ENCODE measurements at regions not wholly inside any gene's neighbourhood (a gene's known extent, or its start where the extent isn't known, plus 50 kb on each side); places are given as distances from the start of the nearest gene placed in this dataset.
"Not testable (repeated sequence)": the region's sequence is repeated elsewhere in the genome, so short reads cannot be mapped to it uniquely, and the experiment has no call there.

DNA sequence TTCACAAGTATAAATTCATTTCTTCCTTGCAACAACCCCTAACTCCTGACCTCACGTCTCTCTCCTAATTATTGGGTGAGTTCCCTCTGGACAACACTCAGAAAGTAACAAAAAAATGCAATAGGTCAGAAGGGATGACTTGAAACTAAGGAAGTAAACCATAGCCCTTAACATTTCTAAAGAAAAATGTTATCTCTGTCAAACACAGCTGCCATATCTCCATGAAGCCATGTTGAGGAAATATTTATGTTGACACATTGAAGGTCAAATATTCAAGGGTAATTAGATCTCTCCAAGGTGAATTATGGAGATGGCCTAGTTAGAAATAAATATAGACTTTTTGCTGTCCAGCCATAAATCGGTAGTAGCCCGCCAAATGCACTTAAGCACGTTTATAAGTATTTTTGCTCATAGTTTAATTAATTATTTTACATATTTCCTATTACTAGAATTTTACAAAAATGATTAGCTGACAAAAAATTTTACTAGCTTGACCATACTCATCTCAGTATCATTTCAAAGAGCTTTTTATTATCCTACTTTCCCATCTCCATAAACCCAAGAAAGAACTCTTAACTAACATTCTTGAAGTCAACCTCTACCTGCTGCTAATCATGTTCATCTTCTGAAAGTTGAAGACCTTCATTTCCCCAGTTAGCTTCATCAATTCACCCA lies 160.1 kb upstream of the PKN2 start:
- no peak for DNase-seq

DNA sequence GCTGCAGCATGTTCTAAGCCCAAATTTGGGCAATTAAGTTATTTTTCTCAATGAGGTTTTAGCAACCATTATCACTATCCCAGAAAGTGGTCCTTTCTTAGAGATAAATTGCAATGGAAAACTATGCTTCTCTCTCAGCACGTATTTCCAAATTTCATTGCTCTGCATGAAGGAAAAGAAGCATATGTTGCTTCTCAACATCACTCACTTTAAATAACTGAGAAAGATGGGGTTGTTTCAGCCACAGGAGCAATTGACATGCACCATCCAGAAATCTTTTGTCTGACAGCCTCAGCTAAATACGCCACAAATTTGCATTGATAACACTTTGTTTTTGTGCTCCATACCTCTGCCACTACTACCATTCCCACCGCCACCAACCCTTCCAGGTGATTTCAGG lies 157.6 kb upstream of the PKN2 start:
- DNase-seq = no peak

DNA sequence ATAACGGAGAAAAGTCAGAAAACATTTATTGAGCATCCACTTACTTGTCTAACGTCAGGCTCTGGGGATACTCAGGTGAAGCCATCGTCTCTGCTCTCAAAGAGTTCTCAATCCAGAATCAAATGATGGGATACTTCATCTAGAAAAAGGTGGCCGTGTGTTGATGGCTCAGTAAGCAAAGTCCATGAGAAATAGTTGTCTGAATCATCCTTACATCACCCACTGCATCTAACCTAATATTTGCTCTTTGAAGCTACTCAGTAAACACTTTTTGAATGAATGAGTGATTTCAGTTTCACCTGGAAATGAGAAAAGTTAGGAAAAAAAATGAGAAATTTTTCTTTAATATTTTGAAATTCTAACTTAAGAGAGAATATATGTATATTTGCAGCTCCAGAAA lies 155.3 kb upstream of the PKN2 start:
- DNase-seq = no peak

DNA sequence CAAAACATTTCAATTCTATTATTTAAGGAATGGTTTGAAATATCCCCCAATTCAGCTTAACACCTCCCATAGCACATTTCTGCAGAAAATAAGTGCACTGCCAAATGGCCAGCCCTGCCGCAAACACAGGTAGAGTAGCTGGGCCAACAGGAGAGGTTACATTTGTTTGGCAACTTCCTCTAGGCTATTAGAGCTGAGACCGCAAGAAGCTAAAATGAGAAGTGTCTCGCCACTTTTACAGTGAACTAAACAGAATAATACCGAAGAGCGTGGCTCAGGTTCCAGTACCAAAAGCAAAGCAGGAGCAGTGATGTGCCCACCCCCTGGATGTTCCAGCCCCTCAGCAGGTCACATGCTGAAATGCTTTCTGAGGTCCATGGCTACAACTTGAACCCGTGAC lies 154.5 kb upstream of the PKN2 start:
- DNase-seq = no peak

DNA sequence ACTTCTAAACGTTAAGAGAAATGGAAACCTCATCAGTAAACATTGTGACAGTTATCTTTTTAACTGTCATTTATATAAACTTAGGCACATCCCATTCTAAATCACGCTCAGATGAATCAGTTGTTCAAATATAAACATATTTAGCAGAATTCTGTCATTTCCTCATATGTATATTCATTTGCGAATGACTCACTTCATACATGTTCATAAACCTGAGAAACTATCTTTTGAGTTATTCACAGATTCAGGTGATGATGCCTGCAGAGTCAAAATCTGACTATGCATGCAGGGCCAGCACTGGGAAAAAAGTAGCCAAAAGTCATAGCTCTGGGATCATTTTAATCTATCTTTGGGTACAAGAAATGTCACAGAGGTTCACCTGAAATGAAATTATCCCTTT lies 153.8 kb upstream of the PKN2 start:
- no peak for DNase-seq

DNA sequence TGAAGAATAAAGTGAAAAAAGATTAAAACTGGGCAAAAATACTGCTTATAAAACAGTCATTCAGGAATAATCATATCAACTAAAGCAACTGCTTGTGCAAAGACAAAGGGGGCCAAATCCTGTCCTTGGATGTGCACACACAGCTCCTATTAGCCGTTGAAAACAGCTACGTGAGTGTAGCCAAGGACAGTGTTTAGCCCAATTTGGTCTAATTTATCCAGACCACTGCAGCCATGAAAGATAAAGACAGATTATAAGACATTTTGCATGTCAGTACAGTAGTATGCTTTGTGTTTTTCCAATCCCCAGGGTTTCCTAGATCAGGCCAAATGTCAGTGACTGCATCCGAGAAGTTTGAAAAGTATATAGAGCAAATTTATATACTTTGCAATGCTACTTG lies 146.3 kb upstream of the PKN2 start:
- no peak for DNase-seq

DNA sequence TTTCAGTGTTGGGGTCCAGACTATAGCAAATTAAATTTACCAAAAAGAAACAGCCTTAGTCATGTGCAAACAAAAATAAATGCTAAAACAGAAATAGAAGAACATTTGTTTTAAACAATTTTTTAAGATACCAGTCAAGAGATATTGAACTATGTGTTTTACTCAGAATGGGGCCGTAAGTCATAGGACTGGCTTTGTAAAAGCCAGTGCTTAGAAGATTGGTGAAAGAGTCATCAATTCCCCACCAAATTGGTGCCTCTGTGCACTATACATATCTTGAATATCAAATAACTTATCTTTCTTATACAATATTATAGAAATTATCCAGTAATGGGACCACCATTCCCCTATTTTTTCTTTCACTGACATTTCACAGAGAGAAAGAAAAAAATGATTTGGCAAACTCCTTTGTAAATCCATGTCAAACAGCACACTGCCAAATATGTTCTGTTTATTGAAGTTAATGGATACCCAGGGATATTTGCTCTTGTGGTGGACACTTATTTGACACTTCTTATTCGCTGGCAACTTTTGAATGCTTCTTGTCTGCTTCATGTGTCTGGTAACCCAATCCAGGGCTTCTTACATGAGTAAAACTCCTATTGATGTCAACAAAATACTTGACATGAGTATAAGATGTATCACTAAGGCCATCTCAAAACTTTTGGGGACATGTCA lies 145.7 kb upstream of the PKN2 start:
- no peak for DNase-seq

DNA sequence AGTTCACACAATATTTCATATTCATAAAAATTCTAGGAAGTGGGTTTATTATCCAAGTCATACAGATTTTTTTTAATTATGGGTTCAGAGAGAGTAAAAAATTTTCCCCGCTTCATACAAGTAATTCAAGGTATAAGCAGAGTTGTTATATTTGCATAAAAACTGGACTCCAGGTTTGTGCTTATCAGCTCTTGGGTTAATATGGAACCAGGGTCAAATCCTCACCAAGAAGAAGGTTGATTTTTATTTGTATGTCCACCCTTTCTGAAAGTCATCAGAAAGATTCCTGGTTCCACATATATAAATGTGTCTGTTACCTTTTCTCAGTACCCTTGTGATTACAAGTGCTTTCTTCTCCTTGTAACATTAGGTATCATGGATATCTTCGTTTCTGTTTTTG lies 143.8 kb upstream of the PKN2 start:
- DNase-seq = no peak

DNA sequence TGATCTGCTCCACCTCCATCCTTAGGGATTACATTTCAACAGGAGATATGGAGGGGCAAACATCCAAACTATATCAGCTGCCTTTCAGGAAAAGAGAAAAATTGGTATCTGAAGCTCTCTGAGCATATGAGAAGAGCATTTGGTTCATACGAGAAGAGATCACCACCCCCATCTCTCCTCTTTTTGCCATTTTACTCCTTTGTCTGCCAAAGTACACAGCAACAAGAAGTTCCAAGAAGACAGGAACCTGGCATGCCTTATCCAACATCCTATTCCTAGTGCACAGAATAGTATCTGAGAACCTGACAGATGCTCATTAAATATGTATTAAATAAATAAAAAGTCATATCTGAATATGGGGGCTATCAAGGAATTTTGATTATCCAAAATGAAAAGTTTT lies 142.5 kb upstream of the PKN2 start:
- no peak for DNase-seq

DNA sequence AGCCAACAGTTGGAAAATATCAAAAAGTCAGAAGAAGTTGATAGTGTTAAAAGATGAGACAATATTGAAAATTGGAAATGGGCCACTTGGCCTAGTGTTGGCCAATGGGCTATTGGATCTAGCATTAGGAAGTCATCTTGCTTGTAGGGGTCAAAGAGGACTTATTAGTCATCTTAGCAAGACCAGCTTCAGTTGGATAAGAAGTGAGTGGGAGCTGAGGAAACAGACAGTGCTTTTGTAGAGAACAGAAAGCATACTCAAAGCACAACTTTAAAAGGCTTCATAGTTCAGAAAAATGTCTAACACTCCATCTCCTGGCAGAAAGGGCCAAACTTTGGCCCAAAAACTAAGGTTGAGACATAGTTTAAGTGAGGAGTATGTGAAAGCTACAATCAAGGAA lies 139.9 kb upstream of the PKN2 start:
- DNase-seq = no peak

DNA sequence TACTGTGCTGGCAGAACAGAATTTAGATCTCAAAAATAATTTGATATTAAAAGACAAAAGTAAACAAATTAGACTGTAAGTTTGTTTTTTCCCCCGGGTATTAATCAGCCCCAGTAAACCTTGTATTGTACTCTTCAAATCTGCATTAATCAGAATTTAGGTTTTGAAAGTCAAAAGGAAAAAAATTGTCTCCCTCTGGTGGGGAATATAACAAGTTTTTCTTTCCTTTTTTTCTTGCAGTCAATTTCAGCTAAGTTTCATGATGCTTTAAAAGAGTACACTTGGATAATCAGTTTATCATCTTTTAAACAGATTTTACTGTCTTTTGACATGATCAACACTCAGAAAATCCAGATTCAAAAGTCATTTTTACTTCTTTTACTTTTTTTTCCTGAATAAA lies 134.5 kb upstream of the PKN2 start:
- DNase-seq = no peak

DNA sequence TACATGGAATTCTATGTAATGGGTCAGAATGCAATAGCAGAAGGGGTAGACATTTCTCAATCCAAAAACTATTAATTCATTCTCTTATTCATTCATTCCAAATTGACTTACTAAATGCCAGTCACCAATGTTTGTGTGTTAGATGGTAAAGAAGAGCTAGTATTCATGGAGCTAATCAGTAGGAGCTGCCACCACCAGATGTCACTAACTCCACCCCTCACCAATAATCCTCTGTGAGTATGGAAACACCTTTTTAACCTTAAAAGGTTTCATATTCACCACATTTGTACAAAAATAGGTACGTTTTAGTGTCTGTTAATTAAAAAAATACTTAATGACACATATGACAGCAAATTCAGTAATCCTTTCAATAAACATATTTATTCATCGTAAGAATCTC lies 131.8 kb upstream of the PKN2 start:
- DNase-seq = no peak

DNA sequence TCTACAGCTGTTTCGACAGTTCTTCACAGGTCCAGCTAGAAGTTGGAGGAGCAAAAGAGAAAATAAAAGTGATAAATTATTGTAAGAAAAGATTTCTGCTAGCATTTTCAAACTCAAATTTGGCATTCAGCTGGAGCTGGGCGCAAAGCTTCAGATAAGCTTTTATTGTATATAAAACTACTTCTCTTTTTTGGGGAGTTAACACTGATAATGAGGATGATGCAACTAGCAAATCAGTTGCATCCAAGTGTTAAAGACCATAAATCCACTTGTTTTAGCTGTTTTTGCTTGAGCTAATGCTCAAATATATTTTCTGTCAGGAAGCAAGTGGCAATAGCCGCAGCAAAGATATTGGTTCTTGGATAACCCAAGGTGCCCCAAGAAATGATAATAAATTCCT lies 127.1 kb upstream of the PKN2 start:
- DNase-seq = no peak

DNA sequence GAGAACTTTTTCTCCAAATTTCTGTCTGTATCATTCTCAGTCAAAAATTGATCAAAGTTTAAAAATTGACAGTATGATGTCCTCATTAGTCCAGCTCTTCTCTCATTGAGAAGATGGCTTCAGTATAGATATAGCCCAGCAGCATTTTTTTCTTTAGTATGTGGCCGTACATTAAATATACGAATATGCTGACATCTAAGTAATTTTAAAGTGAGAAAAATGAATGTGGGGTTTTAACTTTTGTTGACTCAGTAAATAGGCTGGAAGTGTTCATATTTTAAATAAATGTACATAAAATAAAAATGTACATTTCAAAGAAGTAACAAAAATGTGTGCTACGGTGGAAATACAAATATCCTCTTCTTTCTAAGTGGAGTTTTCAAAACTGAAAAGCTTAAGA lies 123.5 kb upstream of the PKN2 start:
- no peak for DNase-seq

DNA sequence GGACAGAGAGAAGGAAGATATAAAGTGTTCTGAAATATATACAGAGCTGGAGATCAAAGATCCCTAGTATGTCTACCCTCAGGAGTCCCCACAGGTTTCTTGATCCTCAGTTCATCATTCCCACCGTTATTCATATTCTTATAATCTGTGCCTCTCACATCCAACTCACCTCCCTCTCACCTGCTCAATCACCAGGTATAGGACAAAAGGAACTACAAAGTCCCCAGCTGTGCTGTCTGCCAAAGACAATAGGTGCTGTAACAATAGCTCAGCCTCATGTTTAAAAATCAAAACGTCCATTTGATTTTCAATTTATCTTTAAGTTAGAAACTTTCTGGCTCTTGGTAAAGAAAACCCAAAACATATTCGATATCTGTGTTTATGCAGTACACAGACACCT lies 121.1 kb upstream of the PKN2 start:
- no peak for DNase-seq

DNA sequence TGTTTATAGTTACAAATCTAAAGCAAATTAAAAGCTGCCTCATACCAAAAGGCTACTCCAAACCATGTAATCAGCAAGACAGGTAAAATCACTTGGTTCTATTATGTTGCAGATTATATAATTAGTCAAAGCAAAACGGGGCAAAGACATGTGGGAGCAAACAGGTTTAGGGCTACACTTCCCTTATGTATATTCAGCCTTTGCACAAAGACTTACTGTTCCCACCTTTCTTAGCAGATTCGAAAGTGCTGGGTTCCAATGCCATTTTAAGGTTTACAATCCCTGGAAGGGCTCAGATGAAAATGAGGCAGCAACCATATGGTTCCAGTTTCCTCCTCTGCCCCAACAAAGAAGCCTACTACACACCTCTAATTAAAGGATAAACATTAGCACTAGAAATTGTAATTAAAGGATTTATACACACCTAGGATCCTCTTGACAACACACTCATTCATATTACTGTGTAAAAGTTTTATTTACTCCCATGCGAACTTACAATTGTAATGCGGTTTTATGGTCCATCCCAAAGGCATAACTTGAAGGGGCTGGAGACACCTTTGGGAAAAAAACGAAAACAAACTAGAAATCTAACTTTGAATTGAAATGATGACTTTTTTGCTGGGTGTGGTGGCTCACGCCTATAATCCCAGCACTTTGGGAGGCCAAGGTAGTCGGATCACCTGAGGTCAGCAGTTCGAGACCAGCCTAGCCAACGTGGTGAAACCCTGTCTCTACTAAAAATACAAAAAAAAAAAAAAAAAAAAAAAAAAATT lies 117.3 kb upstream of the PKN2 start:
- no peak for DNase-seq

DNA sequence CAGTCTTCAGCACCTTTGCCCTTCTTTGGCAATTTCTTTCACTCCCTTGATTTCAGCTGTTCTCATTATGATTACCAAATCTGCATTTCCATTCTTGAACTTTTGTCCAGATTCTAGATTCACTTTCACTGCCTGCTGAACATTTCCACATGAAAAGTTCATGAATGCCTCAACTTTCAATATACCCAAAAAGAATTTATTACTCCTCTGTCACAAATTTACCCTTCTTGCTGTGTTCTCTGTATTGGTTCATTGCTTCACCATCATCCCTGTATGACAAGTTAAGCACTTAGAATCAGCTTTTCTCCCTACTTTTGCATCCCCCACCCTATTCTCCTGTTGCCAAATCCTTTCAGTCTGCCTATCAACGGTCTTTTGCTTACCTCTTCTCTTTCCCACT lies 112.6 kb upstream of the PKN2 start:
- DNase-seq = no peak

DNA sequence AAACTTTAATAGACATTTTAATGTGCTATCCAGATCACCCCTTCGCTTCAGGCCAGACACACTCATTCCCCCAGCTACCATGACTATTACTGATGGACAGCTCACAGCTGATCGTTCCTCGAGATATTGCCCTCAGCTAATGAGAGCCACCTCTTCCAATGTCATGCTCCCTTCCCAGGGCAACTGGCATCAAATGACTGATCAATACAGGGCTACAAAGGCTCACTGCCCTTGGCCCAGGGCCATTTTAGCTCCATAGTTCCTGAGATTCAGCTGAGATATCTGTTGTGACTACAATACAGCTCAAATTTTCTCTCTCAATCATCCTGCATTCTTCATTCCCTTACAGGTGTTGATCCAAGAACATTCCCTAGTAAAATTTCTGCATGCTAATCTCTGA lies 104.5 kb upstream of the PKN2 start:
- no peak for DNase-seq

DNA sequence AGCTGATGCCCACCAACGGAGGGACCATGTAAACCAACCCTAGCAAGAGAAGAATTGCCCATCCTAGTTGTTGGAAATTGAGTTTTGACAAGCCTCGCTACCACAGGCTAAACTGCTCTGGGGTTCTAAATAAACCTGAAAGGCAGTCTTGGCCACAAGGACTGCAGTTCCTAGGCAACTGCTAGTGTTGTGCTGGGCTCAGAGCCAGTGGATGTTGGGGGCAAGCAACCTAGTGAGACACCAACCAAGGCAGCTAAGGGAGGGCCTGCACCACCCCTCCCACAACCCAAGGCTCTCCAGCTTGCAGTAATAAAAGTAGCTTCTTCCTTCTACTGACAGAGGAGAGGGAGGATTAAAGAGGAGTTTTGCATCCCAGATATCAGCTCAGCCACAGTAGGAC lies 102.4 kb upstream of the PKN2 start:
- DNase-seq = no peak

DNA sequence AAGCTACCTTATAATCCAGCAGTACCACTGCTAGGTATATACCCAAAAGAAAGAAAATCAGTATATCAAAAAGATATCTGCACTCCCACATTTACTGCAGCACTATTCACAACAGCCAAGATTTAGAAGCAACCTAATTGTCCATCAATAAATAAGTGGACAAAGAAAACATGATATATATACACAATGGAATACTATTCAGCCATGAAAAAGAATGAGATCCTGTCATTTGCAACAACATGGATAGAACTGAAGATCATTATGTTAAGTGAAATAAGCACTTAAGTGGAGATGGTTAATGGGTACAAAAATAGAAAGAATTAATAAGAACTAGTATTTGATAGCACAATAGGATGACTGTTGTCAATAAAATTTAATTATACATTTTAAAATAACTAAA lies 90.7 kb upstream of the PKN2 start:
- no peak for DNase-seq

DNA sequence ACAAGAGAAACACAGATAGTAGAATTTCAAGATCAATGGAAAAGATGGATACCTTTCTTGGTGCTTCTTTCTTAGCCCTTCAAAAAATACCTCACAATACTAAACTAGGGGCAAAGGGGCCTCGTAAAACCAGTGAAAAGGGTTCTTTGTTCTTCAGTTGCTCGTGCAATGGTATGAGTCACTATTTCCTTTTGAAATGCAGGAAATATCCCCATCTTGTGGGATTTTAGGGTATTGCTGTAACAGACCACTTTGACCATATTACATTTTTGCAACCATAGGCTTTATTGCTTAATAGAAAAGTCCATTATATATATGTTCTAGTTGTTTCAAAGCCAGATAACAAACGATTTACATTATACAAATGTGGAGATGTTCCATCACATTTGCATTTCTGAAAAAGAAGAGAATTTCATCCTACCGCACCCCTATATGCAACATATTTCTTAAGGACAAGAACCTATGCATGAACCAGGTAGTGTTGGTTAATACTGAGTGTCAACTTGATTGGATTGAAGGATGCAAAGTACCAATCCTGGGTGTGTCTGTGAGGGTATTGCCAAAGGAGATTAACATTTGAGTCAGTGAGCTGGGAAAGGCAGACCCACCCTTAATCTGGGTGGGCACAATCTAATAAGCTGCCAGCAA lies 88.6 kb upstream of the PKN2 start:
- DNase-seq = no peak

DNA sequence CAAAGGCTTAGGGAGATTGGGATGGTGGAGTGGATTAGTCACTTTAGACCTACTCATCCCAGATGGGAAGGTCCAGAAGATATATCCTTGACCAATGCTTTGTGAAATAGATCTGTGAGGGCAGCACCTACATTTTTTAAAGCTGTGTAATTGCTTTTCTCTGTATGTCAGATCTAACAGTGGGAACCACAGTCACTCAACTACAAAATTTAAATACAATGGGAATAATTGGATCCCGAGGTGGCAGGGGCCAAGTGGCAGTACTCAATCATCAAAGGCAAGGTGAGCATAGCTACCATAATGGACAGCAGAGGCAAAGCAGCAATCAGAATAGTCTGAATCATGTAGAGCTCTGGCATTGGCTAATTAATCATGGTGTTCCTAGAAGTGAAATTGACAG lies 86.1 kb upstream of the PKN2 start:
- DNase-seq = not testable (repeated sequence)

DNA sequence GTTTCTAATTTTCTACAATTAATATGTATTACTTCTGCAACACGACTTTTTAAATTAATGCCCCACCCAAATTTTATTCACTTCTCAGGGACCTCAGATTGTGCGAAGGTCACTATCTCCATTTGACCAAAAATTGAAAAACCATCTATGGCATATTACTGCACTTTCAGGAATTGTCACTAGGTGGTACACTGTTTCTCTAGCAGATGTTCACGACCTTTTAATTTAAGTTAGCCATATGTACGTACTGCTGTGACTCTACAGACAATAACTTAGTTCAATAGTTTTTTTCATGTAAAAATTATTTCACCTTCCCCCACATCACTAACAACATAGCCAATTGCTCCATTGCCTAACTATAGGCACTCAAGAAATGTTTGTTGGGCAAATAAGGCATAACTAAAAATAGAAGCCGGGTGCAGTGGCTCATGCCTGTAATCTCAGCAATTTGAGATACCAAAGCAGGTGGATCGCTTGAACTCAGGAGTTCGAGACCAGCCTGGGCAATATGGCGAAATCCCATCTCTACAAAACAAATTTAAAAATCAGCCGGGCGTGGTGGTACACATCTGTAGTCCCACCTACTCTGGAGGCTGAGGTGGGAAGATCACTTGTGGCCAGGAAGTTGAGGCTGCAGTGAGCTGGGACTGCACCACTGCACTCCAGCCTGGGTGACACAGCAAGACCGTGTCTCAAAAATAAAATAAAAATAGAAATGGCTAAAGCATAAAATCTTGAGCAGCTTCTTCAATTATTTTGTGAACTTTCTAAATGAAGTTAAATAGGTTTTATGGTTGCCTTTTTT lies 75.7 kb upstream of the PKN2 start:
- DNase-seq = no peak

All from activated CD4-positive, alpha-beta T cell treated with anti-CD3 and anti-CD28 coated beads for 4 hours (primary cell).